G401 (cell line): ENCODE measurements at regions not wholly inside any gene's neighbourhood (a gene's known extent, or its start where the extent isn't known, plus 50 kb on each side); places are given as distances from the start of the nearest gene placed in this dataset.

ENCODE experiments used
- DNase-seq: peaks from one replicate; pipeline ENCODE4 v3.0.0-alpha.2; 2015; ENCODE audit warnings: low spot score
- in situ Hi-C: cut with HindIII; loops from 2 replicates; pipeline ENCODE4 v1.10.0; 2016; ENCODE audit warnings: low sequenced_read_pairs, mixed read lengths

DNA sequence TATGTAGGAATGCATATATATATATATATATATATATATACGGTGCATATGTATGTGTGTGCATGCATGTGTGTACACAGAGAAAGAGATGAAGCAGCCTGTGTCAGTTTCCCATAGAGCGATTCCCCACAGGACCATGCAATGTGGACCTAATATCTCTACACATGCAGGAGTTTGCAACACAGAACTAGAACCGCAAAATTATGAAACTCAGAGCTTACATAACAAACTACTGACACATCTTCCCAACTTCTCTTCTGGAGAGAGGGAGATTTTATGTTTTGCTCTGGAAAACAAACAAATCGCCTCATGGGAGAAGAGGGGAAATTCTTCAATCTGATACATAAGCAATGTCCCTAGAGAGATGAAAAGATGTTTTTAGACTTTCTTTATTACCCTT is 377.2 kb downstream of the LRATD1 start:
- DNase-seq, result no peak
- in situ Hi-C loops, result no loop called here

DNA sequence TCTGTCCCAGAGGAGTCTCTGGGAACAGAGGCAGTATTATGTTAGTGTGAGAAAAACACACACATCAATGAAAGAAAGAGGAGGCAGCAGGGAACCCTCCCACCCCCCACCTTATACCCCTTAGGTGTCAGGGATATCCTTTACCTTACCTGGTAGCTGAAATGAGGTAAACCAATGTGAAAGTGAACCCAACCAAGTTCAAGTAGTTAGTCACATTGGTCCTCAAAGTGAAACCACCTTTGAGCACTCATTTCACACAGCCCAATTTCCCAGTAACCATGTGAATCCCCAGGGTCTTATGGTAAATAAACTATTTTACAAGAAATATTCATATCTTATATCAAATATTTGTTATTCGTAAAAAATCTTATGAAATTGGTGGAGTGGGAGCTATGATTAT is 377.8 kb downstream of the LRATD1 start:
- no peak for DNase-seq
- in situ Hi-C loops, result no loop called here

DNA sequence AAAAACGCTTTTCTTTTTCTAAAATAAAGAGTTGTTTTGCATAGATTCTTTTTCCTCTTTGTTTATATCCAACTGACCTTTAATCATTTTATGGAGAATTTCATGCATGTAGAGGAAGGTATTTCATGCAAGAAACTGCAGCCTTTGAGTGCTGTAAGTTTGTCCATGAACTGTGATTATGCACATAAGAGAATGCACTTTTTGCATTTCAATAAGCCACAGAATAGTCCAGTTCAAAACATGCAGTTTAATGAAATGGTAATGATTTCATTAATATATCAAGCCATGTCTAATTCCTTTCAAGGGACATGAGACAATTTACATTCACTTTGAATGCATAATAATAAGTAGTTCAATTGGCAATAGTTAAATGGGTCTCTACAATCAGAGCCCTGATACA is 386.3 kb downstream of the LRATD1 start:
- in situ Hi-C loops, result no loop called here
- DNase-seq, result no peak

DNA sequence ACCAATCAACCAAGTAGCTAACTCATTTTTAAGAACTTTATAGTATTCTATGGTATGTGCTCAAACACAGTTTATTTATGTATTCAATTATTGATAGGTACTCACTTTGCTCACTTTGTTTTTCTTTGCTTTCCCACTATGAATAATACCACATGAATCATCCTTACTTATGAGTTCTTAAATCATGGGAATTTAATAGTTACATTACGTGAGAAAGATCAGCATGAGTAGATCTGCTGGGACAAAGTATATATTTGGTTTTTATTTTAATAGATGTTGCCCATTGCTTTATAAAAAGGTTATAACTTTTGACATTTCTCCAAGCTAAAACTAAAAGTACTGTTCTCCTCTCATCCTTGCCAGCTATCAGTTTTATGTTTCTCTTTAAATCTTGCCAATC is 390.7 kb downstream of the LRATD1 start:
- in situ Hi-C loops, result no loop called here

DNA sequence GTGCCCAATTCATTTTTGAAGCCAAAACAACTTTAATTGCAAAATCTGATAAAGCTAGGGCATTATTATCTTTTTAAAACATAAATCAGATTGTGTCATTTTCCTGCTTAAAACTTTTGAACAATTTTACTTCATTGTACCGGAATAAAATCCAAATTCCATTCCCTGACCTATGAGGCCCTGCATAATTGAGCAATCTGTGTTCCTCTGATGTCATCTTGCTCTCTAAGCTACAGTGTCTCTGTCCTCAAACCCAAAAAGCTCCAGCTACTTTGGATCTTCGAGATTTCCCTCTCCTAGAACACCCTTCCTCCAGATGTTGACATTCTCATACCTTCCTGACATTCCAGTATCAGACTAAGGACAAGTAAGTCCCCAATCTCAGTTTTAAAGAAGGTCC is 395.9 kb downstream of the LRATD1 start:
- in situ Hi-C loops, result no loop called here
- no peak for DNase-seq

More for the DNA sequence above, 390.7 kb downstream of the LRATD1 start:
- DNase-seq, result no peak

DNA sequence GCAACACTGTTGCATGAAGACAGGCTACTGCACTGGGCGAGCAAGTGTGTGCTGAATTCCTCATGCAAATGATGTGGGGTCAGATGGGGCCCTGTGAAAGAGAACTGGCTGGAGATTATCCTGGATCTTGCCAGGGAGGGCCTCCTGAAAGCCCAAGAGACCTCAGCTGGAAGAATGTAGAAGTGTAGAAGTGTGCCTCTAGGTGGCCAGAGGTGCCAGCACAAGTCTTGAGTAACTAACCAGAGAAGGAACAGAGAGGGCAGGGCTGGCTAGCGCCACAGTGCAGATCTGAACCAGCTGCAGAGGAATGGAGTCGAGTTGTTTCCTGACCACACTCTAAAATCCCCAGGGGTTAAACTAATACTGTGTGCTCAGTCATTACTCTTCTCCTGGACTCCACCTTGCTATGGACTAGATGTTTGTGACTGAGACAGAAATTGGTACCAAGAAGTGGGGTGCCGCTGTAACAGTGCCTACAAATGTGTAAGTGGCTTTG is 399.3 kb downstream of the LRATD1 start:
- in situ Hi-C loops, result no loop called here

DNA sequence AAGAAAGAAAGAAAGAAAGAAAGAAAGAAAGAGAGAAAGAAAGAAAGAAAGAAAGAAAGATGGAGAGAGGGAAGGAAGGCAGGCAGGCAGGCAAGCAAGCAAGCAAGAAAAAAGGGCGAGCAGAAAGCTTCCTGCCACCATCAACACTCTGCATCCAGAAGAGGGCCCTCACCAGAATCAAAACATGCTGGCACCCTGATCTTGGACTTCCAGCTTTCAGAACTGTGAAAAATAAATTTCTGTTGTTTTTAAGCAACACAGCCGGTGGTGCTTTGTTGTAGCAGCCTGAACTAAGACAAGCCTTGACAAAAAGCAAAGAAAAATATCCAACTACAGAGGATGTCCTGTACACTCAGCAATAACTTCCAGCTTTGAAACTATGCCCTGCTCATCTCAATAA is 401.7 kb downstream of the LRATD1 start:
- DNase-seq, result no peak
- in situ Hi-C loops, result no loop called here

More for the DNA sequence above, 399.3 kb downstream of the LRATD1 start:
- no peak for DNase-seq

DNA sequence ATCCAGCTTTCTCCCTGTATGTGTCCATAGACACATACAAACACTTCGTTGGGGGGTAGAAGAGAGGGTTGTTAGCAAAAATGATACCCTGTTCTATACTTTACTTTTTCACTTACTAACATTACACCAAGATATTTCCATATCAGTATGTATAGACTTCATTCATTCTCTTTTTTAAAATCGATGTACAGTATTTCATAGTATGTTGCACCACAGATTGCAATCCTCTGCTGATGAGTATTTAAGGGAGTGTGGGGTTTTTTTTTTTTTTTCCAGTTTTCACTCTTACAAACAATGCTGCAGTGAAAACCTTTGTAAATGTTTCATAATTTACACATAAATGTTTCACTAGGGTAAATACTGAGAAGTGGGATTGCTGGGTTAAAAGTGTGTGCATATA is 402.3 kb downstream of the LRATD1 start:
- no peak for DNase-seq
- in situ Hi-C loops, result no loop called here

DNA sequence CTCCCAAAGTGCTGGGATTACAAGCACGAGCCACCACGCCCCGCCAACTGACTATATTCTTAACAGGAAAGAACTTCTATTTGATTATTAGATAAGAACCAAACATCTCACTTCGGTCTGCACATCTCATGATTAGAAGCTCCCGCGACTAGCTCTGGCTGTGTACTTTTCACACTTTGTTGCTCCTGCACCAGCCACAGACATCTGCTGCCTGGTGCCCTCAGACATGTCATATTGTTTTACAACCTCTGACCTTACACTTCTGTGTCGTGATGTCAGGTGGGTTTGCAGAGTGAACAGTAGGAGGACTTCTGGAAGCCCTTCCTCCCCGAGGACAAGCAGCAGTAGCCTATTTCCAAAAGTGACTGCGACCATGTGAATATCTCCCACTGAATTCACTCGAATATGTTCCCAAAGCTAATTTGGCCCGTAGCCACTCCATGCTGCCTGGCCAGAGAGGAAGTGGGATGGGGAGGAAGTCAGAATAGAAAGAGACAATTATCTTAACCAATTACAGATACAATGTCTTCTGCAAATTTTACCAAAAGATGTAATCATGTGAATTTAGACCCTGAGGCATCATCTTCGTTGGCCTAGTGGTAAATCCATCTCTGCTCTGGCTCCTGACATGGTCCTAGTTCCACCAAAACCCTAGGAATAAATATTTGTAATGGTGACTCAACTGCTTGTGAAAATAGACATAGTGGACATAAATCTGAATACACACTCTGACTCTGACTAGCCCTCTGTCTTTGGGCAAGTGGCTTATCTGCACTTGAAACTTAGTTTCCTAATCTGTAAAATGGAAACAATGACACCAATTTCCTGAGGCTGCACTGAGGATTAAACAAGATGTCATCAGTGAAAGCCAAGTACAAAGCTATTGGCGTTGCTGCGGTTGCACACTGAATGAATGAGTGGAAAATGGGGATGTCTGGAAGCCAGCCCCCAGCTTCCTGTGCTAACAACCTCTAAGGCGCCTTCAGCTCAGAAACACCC is 406.1 kb downstream of the LRATD1 start:
- in situ Hi-C loops, result no loop called here
- DNase-seq, result no peak

DNA sequence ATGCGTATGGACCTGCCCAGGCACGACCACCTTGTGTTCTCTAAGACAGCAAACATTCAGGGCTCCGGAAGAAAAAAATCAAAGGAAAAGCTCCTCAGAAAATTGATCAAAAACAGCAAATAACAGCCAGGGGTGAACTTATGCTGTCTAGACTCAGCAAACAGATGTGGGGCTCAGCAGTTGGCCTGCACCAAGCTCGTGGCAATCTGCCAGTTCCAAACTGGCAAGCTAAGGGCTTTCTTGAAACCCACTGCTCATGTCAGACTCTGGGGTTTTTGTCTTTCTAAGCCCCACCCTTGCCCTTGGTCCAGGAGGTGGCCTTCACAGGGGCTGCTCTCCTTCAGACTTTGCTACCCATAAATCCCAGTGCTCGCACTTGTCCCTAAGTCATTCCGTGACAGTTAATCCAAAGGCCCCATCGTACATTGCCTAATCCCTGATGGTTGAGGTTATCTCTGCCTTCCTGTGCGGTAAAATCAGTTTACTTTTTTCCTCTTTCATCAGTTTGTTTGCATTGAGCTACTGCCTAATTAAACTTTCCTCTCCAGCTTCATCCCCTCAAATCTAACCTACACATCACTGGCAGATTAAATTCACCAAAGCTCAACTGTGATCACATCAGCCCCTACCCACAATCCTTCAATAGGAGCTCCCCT is 408.0 kb downstream of the LRATD1 start:
- no peak for DNase-seq
- in situ Hi-C loops, result no loop called here

DNA sequence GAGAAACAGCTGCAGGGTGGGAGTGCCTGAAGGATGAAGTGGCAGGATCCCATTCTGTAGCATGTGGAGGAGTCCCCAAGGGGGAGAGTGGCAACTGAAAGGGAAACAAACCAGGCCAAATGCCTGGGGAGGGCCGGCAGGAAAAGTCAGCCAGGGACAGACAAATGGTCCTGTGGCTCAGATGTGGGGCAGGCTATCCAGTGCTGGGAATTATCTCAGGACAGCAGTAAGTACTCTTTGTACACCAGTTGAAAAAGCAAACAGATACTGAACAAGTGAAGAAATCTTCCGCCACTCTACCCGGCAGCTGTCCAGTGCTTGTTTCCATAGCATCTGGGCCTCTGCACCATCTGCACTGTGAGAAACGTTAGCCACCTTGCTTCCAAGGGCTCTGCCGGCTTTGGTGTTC is 408.9 kb downstream of the LRATD1 start:
- in situ Hi-C loops, result no loop called here
- DNase-seq, result no peak

DNA sequence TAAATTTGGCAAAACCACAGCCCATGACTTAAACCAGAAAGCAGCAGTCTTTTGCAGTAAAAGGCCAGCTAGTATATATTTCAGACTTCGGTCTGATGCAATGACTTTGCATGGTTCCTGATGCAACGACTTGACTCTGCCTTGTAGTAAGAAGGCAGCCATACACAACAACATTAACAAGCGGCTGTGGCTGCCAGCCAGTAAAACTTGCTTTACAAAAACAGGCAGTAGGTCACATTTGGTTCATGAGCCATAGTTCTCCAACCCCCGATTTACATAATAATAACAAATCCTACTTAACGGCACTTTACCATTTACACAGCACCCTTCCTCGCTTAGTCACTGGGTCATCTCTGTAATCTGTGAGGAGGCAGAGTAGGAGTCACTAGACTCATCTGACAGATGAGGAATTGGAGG is 410.3 kb downstream of the LRATD1 start:
- DNase-seq, result no peak
- in situ Hi-C loops, result no loop called here

DNA sequence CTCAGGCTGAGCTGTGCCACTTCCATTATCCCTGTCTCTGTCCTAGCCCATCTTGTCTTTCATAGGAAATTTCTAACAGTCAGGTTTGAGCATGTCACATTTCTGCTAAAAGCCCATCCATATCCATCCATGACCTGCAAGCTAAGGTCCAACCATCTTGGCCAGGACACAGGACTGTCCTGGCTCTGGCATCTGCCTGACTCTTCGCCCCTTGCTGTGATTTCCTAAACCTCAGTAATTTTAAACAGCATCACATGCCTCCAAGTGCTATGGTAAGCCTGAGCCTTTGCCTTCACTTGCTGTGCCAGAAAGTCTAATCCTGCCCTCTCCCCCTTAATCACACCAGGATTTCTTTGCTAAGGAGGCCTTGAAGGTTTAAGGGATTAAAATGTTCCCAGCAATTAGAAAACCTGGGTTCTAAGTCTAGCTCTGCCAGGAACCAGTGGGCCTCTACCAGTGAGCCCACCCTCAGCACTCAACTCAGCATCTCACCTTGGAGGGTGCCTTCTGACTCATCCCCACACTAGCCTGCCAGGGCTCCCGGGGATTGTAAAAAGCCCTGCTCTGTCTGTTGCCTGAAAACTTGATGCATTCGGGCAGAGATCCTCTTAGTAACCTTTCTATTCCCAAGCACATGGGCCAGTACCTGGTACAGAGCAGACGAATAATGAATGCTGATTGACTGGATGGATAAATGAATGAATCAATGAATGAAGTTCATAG is 411.0 kb downstream of the LRATD1 start:
- no peak for DNase-seq
- in situ Hi-C loops, result no loop called here

DNA sequence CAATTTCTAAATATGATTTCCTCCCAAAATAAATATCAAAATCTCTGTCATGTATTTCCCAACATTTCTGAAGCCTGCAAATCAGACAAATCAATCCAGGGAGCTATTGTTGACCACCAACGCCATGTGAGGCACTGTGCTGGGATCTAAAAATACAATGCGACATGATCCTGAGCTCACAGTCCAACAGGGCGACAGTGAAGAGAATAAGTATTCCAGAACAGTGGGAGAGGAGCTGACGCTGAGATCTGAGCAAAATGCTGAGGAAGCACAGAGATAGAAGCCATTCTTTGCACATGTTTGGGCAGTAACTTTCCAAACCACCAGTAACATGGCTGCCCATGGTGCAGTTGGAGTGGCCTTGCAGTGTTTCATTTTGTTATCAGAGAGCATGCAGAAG is 412.5 kb downstream of the LRATD1 start:
- in situ Hi-C loops, result no loop called here
- no peak for DNase-seq

DNA sequence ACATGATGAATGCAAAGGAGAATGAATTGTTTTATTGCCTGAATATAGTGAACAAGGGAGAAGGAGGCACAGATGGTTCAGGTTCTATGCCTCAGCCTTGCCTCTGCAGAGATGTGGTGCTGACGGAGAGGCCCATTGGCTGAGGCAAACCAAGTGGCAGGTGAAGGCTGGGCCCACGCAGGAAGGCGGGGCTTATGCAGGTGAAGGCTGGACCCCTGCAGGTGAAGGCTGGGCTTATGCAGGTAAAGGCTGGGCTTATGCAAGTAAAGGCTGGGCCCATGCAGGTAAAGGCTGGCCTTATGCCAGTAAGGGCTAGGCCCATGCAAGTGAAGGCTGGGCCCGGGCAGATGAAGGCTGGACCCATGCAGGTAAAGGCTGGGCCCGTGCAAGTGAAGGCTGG is 414.7 kb downstream of the LRATD1 start:
- in situ Hi-C loops, result no loop called here
- no peak for DNase-seq

DNA sequence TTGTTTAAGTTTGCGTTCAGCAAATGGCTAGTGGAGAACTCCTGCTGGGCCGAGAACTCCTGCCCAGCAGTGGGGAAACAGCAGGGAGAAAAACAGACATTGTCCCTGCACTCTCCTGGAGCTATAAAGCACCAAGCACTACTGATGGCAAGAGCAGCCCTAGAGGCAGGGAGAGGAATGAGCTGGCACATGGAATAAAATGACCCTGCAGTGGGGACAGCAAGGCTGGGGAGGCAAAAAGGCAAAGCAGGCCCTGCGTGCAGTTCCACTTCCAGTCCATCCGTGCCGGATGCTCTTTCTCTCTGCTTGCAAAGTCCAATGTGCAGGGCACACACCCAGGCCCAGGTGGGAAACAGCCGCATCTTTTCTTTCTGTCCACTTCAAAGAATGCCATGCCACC is 415.5 kb downstream of the LRATD1 start:
- in situ Hi-C loops, result no loop called here

DNA sequence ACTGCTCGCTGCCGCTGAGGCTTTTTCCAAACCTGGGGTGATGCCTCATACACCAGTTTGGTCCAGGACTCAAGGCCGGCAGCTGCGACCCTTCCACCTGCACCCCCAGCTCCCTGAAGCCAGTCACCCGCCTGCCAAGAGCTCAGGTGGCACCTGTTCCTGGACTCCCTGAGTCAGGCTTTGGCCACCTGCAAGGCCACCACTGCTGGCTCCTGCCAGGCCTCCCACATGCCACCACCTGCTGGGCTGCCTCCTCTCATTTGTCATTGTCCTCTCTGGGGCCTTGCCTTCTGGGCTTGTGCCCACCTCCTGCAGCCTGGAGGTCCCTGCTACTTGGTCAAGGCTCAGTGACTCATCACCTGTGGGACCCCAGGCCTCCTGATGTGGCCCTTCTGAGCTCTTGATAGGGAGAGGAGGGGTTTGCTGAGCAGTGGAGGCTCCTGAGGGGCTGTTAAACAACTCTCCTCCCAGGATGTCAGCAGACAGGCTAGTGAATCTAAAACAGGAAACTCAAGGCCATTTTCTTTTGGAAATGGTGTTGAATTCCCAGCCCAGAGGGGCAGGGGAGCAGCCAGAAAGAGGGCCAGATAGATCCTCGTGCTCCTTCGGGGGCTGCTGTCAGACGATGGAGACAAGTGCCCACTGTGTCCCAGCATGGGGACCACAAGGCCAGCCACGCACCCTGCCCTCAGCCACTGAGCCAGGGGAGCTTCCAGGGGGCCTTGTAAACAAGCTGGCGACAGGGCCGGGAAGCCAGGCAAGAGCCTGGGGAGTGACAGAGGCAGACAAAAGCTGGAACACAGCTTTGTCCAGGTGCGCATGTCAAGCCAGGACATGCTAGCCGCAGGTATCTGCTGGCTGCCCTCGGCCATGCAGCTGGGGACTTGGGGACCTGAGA is 416.8 kb downstream of the LRATD1 start:
- peak; percentile 49 for DNase-seq
- in situ Hi-C loops, result no loop called here

More for the DNA sequence above, 415.5 kb downstream of the LRATD1 start:
- DNase-seq, result no peak

DNA sequence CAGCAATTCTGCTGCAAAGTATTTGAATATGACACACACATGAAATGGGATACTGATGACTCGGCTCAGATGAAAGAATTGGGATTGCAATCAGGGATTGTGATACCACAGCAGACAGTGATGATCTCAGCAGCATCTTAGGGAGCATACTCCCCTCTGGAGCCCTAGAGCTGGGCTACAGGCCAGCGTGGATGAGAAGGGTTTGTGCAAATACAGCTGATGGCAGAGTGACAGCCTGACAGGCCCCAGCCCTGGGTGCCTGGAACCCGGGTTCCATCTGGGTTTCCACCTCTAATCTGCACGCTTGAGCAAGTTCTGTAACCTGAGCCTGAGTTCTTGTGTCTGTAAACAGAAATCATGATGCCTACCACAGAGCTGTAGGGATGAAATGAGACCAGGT is 418.0 kb downstream of the LRATD1 start:
- in situ Hi-C loops, result no loop called here

DNA sequence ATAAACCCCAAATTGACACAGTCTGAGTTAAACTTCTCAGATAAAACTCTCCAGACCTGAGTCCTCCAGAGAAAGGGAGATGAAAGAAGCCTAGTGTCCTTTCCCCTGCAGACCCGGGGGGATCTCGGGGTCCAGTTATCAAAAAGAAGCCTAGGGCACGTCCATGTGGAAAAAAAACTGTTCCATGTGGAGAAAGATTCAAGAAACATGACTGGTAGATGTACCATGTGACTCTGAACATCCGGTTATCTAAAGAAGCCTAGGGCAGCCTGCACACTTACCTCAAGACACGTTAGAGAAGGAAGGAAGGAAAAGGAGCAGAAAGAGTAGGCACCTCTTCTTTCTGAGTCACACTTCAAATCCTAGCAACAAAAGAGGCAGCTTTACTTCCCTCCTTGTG is 421.0 kb downstream of the LRATD1 start:
- no peak for DNase-seq
- in situ Hi-C loops, result no loop called here

More for the DNA sequence above, 418.0 kb downstream of the LRATD1 start:
- DNase-seq, result peak; percentile 9
